Adrenal gland (tissue), 9 donors: ENCODE measurements at regions not wholly inside any gene's neighbourhood (a gene's known extent, or its start where the extent isn't known, plus 50 kb on each side); places are given as distances from the start of the nearest gene placed in this dataset.
"Not testable (repeated sequence)": the region's sequence is repeated elsewhere in the genome, so short reads cannot be mapped to it uniquely, and the experiment has no call there.

Experiments
- DNase-seq, 7 donors: peaks; one replicate each; pipeline ENCODE4 v3.0.0-alpha.2; 2019 to 2020
- H3K27ac ChIP-seq, 5 donors: fragments of 200-600 bp; sonication (generic) in 4 of 5; 1 replicate in 3 of 5; 2 replicates in 2 of 5; pipeline versions ENCODE4 v1.5.1 to v1.8.0; 2016 to 2020; ENCODE audit warnings: mild to moderate bottlenecking in 1 of 5
- H3K27me3 ChIP-seq: fragments of 200-600 bp; 2 replicates; pipeline ENCODE4 v1.8.0; 2021
- H3K36me3 ChIP-seq, 2 donors: fragments of 200-600 bp; replicated peaks in 1 of 2; 1 replicate in 1 of 2; 2 replicates in 1 of 2; pipeline versions ENCODE4 v1.5.1 to v1.8.0; 2018 to 2022
- H3K4me1 ChIP-seq, 2 donors: fragments of 200-600 bp; replicated peaks in 1 of 2; 1 replicate in 1 of 2; 2 replicates in 1 of 2; pipeline versions ENCODE4 v1.5.1 to v1.8.0; 2018 to 2021
- H3K4me3 ChIP-seq, 4 donors: fragments of 200-600 bp; sonication (generic) in 3 of 4; one replicate each; pipeline ENCODE4 v1.5.1; 2016 to 2018
- H3K9me3 ChIP-seq, 3 donors: fragments of 200-600 bp; sonication (generic) in 1 of 3; replicated peaks in 1 of 3; 1 replicate in 2 of 3; 2 replicates in 1 of 3; pipeline versions ENCODE4 v1.5.1 to v1.8.0; 2016 to 2021
- POLR2A ChIP-seq, 2 donors: fragments of 450-650 bp; IDR thresholded peaks; one replicate each; pipeline ENCODE4 v1.6.1; 2017; ENCODE audit warnings: antibody characterized with exemption in 2 of 2, mild to moderate bottlenecking in 2 of 2, moderate library complexity in 1 of 2
- WGBS, 4 donors: extraction: QIAGEN DNeasy Blood & Tissue Kit in 2 of 4; methylation state at CpG; one replicate each; pipeline versions ENCODE4 v1.1.5 to v1.1.7; 2013 to 2017; 5-methylcytosine and 5-hydroxymethylcytosine counted together
- intact Hi-C, 2 donors: fragments of 100-400 bp; cut with DNase I; formaldehyde crosslinking; loops; one replicate each; pipeline versions ENCODE4 v1.14.1 to v1.15.0; 2022 to 2023
- TF ChIP-seq, protein P1 (sequence below), 6 experiments: fragments of 450-650 bp in 4 of 6; fragments of 200-600 bp in 2 of 6; sonication (generic) in 1 of 6; IDR thresholded peaks; 1 replicate in 5 of 6; 2 replicates in 1 of 6; pipeline versions ENCODE4 v1.5.1 to v1.8.0; 2016 to 2021; ENCODE audit warnings: antibody characterized with exemption in 6 of 6, mild to moderate bottlenecking in 2 of 6, moderate library complexity in 1 of 6
- donor health status: healthy with polysubstance abuse.
- donor health status: Bipolar disorder and iron deficiency.
- donor health status: DM: yes; HTN: yes; CAD: no.
- donor health status: DM: no; HTN: no; CAD: no.
- donor health status: DM: no; HTN: no; CAD: no.

DNA sequence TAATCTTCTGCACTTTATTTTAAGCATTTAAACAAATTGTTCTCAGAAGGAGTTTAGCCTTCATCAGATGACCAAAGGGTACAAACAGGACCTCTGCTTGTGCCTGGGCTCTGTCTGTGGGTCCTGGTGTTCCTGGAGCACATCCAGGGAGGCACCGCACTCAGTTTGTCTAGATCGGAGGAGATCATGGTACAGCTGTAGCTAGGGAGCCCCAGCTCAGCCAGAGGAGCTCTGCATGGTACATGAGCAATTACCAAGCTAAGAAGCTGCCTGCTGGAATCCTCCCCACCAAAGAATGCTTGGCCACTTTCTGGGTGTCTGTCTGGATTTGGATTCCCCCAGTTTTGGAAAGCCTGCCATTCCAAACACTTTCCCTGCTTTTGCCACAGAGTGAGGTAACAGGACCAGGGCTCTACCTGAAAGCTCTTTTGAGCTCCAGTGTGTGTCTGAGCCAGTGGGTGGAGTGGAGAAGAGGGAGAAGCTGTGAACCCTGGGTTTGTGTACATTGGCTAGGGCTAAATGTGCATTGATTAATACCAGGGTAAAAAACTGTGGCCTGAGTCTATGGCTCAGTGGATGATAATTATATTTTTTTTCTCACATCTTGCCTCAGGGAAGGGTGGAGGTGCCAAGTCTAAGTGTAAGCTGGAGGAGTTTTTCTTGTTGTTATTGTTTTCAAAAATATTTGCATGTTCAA is 163.7 kb upstream of the IGF1 start:
- DNase-seq: no peak
- H3K4me1 ChIP-seq: no peaks in the 10 kb centered on the region
- intact Hi-C loops: no loop called here
- H3K27me3 ChIP-seq: no peaks in the 10 kb centered on the region
- no peak overlapping the region for H3K27ac ChIP-seq
- no peaks in the 10 kb centered on the region for H3K9me3 ChIP-seq
- no peak overlapping the region for H3K4me3 ChIP-seq
- no peak for TF ChIP-seq POLR2A (IDR thresholded peaks at IDR 0.05)
- WGBS, 4 donors: 80 to 100% (median 88%) methylated on average over 2 of the region's 2 CpGs
- no peaks in the 10 kb centered on the region for H3K36me3 ChIP-seq

DNA sequence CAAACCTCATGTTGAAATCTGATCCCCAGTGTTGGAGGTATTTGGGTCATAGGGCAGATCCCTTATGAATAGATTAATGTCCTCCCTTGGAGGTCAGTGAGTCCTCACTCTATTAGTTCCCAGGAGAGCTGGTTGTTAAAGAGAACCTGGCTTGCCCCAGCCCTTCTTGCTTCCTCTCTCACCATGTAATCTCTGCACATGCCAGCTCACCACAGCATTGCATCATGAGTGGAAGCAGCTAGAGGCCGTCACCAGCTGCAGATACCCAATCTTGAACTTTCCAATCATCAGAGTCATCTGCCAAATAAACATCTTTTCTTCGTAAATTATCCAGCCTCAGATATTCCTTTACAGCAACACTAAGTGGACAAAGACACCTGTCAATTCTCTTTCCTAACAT is 161.8 kb upstream of the IGF1 start:
- DNase-seq: no peak
- 53 to 64% (median 60%) methylated on average over 2 of the region's 2 CpGs for WGBS, 4 donors
- no peak overlapping the region for H3K27ac ChIP-seq
- H3K36me3 ChIP-seq: no peaks in the 10 kb centered on the region
- H3K9me3 ChIP-seq: peaks cover 0 to 4% (median 0%) of the 10 kb centered on the region in 3 donors
- no peaks in the 10 kb centered on the region for H3K4me1 ChIP-seq
- H3K27me3 ChIP-seq: no peaks in the 10 kb centered on the region
- TF ChIP-seq, protein P1, sequence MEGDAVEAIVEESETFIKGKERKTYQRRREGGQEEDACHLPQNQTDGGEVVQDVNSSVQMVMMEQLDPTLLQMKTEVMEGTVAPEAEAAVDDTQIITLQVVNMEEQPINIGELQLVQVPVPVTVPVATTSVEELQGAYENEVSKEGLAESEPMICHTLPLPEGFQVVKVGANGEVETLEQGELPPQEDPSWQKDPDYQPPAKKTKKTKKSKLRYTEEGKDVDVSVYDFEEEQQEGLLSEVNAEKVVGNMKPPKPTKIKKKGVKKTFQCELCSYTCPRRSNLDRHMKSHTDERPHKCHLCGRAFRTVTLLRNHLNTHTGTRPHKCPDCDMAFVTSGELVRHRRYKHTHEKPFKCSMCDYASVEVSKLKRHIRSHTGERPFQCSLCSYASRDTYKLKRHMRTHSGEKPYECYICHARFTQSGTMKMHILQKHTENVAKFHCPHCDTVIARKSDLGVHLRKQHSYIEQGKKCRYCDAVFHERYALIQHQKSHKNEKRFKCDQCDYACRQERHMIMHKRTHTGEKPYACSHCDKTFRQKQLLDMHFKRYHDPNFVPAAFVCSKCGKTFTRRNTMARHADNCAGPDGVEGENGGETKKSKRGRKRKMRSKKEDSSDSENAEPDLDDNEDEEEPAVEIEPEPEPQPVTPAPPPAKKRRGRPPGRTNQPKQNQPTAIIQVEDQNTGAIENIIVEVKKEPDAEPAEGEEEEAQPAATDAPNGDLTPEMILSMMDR (IDR thresholded peaks at IDR 0.05): no peak
- no peak for TF ChIP-seq POLR2A (IDR thresholded peaks at IDR 0.05)
- no peak overlapping the region for H3K4me3 ChIP-seq
- intact Hi-C loops: no loop called here

DNA sequence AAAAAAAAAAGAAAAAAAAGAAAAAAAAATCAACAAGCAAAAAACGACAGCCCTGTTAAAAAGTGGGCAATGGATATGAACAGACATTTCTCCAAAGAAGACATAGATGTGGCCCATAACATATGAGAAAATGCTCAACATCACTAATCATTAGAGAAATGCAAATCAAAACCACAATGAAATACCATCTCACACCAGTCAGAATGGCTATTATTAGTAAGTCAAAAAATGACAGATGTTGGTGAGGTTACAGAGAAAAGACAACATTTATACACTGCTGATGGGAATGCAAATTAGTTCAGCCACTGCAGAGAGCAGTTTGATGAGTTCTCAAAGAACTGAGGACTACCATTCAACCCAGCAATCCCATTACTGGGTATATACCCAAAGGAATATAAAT is 160.3 kb upstream of the IGF1 start:
- H3K4me3 ChIP-seq, H3K36me3 ChIP-seq, H3K27ac ChIP-seq, intact Hi-C loops, DNase-seq, H3K27me3 ChIP-seq, H3K4me1 ChIP-seq, H3K9me3 ChIP-seq: not testable (repeated sequence)
- WGBS, 4 donors: 71 to 79% (median 72%) methylated on average over 1 of the region's 1 CpG

DNA sequence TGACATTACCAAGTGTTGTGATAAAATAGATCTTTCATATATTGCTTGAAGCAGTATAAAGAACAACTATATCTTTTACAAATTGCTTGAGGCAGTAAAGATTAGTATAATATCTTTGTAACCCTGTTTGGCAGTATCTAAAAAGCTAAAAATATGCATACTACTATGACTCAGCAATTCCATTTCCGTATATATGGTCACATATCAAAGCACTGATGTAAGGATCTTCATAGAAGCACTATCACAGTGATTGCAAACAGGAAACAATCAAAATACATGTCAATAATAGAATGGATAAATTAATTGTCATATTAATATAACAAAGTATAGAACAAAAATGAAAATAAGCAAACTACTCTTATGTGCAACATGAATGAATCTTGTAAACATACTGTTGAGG is 158.4 kb upstream of the IGF1 start:
- WGBS, 4 donors: 36 to 57% (median 40%) methylated on average over 1 of the region's 1 CpG
- no peaks in the 10 kb centered on the region for H3K4me1 ChIP-seq
- no peak overlapping the region for H3K27ac ChIP-seq
- H3K9me3 ChIP-seq: peaks cover 0 to 4% (median 0%) of the 10 kb centered on the region in 3 donors
- TF ChIP-seq POLR2A (IDR thresholded peaks at IDR 0.05): no peak
- TF ChIP-seq, protein P1 (IDR thresholded peaks at IDR 0.05): no peak
- intact Hi-C loops: no loop called here
- no peak for DNase-seq
- H3K27me3 ChIP-seq: no peaks in the 10 kb centered on the region
- no peaks in the 10 kb centered on the region for H3K36me3 ChIP-seq
- no peak overlapping the region for H3K4me3 ChIP-seq

DNA sequence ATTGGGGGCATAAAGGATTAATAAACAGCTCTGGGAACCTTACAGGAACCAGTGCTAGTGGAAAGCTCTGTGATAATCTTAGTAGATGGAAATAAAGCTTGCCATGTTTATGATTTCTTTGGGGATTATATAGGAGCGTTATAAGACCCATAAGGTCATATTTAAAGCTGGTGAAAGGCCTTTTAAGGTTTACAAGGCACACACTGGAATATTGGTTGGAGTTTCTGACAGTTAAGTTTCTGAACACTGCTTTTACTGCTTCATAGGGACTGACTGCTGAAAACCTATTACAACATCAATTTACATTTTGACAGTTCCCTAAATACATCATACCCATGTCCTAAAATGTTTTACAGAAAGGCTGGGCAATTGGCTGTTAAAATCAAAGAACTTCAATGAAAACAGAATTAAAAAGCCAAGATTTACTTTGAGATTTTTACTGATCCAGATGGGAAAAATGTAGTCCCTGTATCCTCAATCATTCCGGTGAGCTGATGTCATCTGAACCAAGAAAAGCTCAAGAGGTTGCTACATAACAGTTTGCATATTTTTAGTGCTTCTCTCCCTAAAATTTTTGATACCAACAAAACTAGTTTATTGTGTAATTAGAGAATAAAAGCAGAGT is 153.7 kb upstream of the IGF1 start:
- WGBS, 4 donors: 60 to 74% (median 68%) methylated on average over 2 of the region's 2 CpGs
- no peaks in the 10 kb centered on the region for H3K36me3 ChIP-seq
- no peak overlapping the region for H3K27ac ChIP-seq
- DNase-seq: no peak
- H3K9me3 ChIP-seq: peaks cover 0 to 4% (median 0%) of the 10 kb centered on the region in 3 donors
- H3K4me3 ChIP-seq: no peak overlapping the region
- no peaks in the 10 kb centered on the region for H3K4me1 ChIP-seq
- no peaks in the 10 kb centered on the region for H3K27me3 ChIP-seq
- intact Hi-C loops: no loop called here
- TF ChIP-seq, protein P1 (IDR thresholded peaks at IDR 0.05): no peak
- no peak for TF ChIP-seq POLR2A (IDR thresholded peaks at IDR 0.05)
